ENCODE measurements at regions not wholly inside any gene's neighbourhood (a gene's known extent, or its start where the extent isn't known, plus 50 kb on each side); places are given as distances from the start of the nearest gene placed in this dataset.

- WGBS, 2 experiments (ENCODE audit: insufficient coverage in 2 of 2): 90 to 93% methylated on average over 10 to 12 of the region's 15 CpGs
- Histone ChIP-seq H3K4me3 (ENCODE audit: extremely low read depth, insufficient read depth, low read length, poor library complexity, severe bottlenecking) (no peak overlapping the region), H3K9me3 (ENCODE audit: control insufficient read depth, low read length) (no peaks in the 10 kb centered on the region), H3K36me3 (ENCODE audit: control insufficient read depth, insufficient read depth, low read length) (no peaks in the 10 kb centered on the region), H3K27ac (ENCODE audit: low read depth, low read length, severe bottlenecking) (no peak overlapping the region), H3K4me1 (ENCODE audit: control insufficient read depth, insufficient read depth, low read length, poor library complexity, severe bottlenecking) (no peaks in the 10 kb centered on the region)
These were observed 1613.8 kb upstream of the IGFBP7 start for GRCh38 chr4:58723954-58724353.

GRCh38 chr4:58711039-58711438 lies 1600.9 kb upstream of the IGFBP7 start:
- H3K4me1 ChIP-seq (ENCODE audit: control insufficient read depth, insufficient read depth, low read length, poor library complexity, severe bottlenecking): no peaks in the 10 kb centered on the region
- H3K9me3 ChIP-seq (ENCODE audit: control insufficient read depth, low read length): no peaks in the 10 kb centered on the region
- no peak overlapping the region for H3K4me3 ChIP-seq (ENCODE audit: extremely low read depth, insufficient read depth, low read length, poor library complexity, severe bottlenecking)
- H3K36me3 ChIP-seq (ENCODE audit: control insufficient read depth, insufficient read depth, low read length): no peaks in the 10 kb centered on the region
- no peak overlapping the region for H3K27ac ChIP-seq (ENCODE audit: low read depth, low read length, severe bottlenecking)

GRCh38 chr4:58688568-58688967 lies 1578.4 kb upstream of the IGFBP7 start:
- no peaks in the 10 kb centered on the region for H3K4me1 ChIP-seq (ENCODE audit: control insufficient read depth, insufficient read depth, low read length, poor library complexity, severe bottlenecking)
- H3K36me3 ChIP-seq (ENCODE audit: control insufficient read depth, insufficient read depth, low read length): no peaks in the 10 kb centered on the region
- no peak overlapping the region for H3K27ac ChIP-seq (ENCODE audit: low read depth, low read length, severe bottlenecking)
- no CpG with 5 or more reads among the region's 1 CpG for WGBS, 2 experiments (ENCODE audit: insufficient coverage in 2 of 2)
- H3K9me3 ChIP-seq (ENCODE audit: control insufficient read depth, low read length): no peaks in the 10 kb centered on the region
- H3K4me3 ChIP-seq (ENCODE audit: extremely low read depth, insufficient read depth, low read length, poor library complexity, severe bottlenecking): no peak overlapping the region

GRCh38 chr4:58679886-58680285 lies 1569.7 kb upstream of the IGFBP7 start:
- peaks cover 7% of the 10 kb centered on the region for H3K9me3 ChIP-seq (ENCODE audit: control insufficient read depth, low read length)
- no CpG with 5 or more reads among the region's 1 CpG for WGBS, 2 experiments (ENCODE audit: insufficient coverage in 2 of 2)

GRCh38 chr4:58679051-58679450 lies 1568.9 kb upstream of the IGFBP7 start:
- Histone ChIP-seq H3K4me1 (ENCODE audit: control insufficient read depth, insufficient read depth, low read length, poor library complexity, severe bottlenecking) (no peaks in the 10 kb centered on the region), H3K27ac (ENCODE audit: low read depth, low read length, severe bottlenecking) (no peak overlapping the region), H3K9me3 (ENCODE audit: control insufficient read depth, low read length) (peaks cover 12% of the 10 kb centered on the region), H3K4me3 (ENCODE audit: extremely low read depth, insufficient read depth, low read length, poor library complexity, severe bottlenecking) (no peak overlapping the region), H3K36me3 (ENCODE audit: control insufficient read depth, insufficient read depth, low read length) (no peaks in the 10 kb centered on the region)
- WGBS, 2 experiments (ENCODE audit: insufficient coverage in 2 of 2): 100% methylated on average over 1 of the region's 2 CpGs

More at GRCh38 chr4:58679886-58680285, 1569.7 kb upstream of the IGFBP7 start:
- H3K36me3 ChIP-seq (ENCODE audit: control insufficient read depth, insufficient read depth, low read length): no peaks in the 10 kb centered on the region
- H3K4me1 ChIP-seq (ENCODE audit: control insufficient read depth, insufficient read depth, low read length, poor library complexity, severe bottlenecking): no peaks in the 10 kb centered on the region
- H3K27ac ChIP-seq (ENCODE audit: low read depth, low read length, severe bottlenecking): no peak overlapping the region
- H3K4me3 ChIP-seq (ENCODE audit: extremely low read depth, insufficient read depth, low read length, poor library complexity, severe bottlenecking): no peak overlapping the region

- no peaks in the 10 kb centered on the region for H3K4me1 ChIP-seq (ENCODE audit: control insufficient read depth, insufficient read depth, low read length, poor library complexity, severe bottlenecking)
- no peaks in the 10 kb centered on the region for H3K36me3 ChIP-seq (ENCODE audit: control insufficient read depth, insufficient read depth, low read length)
- no peak overlapping the region for H3K4me3 ChIP-seq (ENCODE audit: extremely low read depth, insufficient read depth, low read length, poor library complexity, severe bottlenecking)
- no peak overlapping the region for H3K27ac ChIP-seq (ENCODE audit: low read depth, low read length, severe bottlenecking)
- peaks cover 5% of the 10 kb centered on the region for H3K9me3 ChIP-seq (ENCODE audit: control insufficient read depth, low read length)
These were observed 1559.6 kb upstream of the IGFBP7 start for GRCh38 chr4:58669783-58670182.

- no peak overlapping the region for H3K27ac ChIP-seq (ENCODE audit: low read depth, low read length, severe bottlenecking)
- no peaks in the 10 kb centered on the region for H3K36me3 ChIP-seq (ENCODE audit: control insufficient read depth, insufficient read depth, low read length)
- no peak overlapping the region for H3K4me3 ChIP-seq (ENCODE audit: extremely low read depth, insufficient read depth, low read length, poor library complexity, severe bottlenecking)
- no peaks in the 10 kb centered on the region for H3K9me3 ChIP-seq (ENCODE audit: control insufficient read depth, low read length)
- no CpG with 5 or more reads among the region's 3 CpGs for WGBS, 2 experiments (ENCODE audit: insufficient coverage in 2 of 2)
- H3K4me1 ChIP-seq (ENCODE audit: control insufficient read depth, insufficient read depth, low read length, poor library complexity, severe bottlenecking): no peaks in the 10 kb centered on the region
These were observed 1555.5 kb upstream of the IGFBP7 start for GRCh38 chr4:58665649-58666048.

GRCh38 chr4:58658701-58659100 lies 1548.5 kb upstream of the IGFBP7 start:
- Histone ChIP-seq H3K4me1 (ENCODE audit: control insufficient read depth, insufficient read depth, low read length, poor library complexity, severe bottlenecking) (no peaks in the 10 kb centered on the region), H3K27ac (ENCODE audit: low read depth, low read length, severe bottlenecking) (no peak overlapping the region), H3K36me3 (ENCODE audit: control insufficient read depth, insufficient read depth, low read length) (no peaks in the 10 kb centered on the region), H3K4me3 (ENCODE audit: extremely low read depth, insufficient read depth, low read length, poor library complexity, severe bottlenecking) (no peak overlapping the region), H3K9me3 (ENCODE audit: control insufficient read depth, low read length) (no peaks in the 10 kb centered on the region)
- 90 to 100% methylated on average over 1 of the region's 2 CpGs for WGBS, 2 experiments (ENCODE audit: insufficient coverage in 2 of 2)

GRCh38 chr4:58653251-58653650 lies 1543.1 kb upstream of the IGFBP7 start:
- H3K4me3 ChIP-seq (ENCODE audit: extremely low read depth, insufficient read depth, low read length, poor library complexity, severe bottlenecking): no peak overlapping the region
- 89 to 93% methylated on average over 1 of the region's 1 CpG for WGBS, 2 experiments (ENCODE audit: insufficient coverage in 2 of 2)
- H3K36me3 ChIP-seq (ENCODE audit: control insufficient read depth, insufficient read depth, low read length): no peaks in the 10 kb centered on the region
- no peaks in the 10 kb centered on the region for H3K4me1 ChIP-seq (ENCODE audit: control insufficient read depth, insufficient read depth, low read length, poor library complexity, severe bottlenecking)
- H3K27ac ChIP-seq (ENCODE audit: low read depth, low read length, severe bottlenecking): no peak overlapping the region
- H3K9me3 ChIP-seq (ENCODE audit: control insufficient read depth, low read length): no peaks in the 10 kb centered on the region

- Histone ChIP-seq H3K9me3 (ENCODE audit: control insufficient read depth, low read length) (no peaks in the 10 kb centered on the region), H3K27ac (ENCODE audit: low read depth, low read length, severe bottlenecking) (no peak overlapping the region), H3K4me3 (ENCODE audit: extremely low read depth, insufficient read depth, low read length, poor library complexity, severe bottlenecking) (no peak overlapping the region), H3K36me3 (ENCODE audit: control insufficient read depth, insufficient read depth, low read length) (no peaks in the 10 kb centered on the region), H3K4me1 (ENCODE audit: control insufficient read depth, insufficient read depth, low read length, poor library complexity, severe bottlenecking) (no peaks in the 10 kb centered on the region)
- 100% methylated on average over 1 of the region's 1 CpG for WGBS, 2 experiments (ENCODE audit: insufficient coverage in 2 of 2)
These were observed 1539.0 kb upstream of the IGFBP7 start for GRCh38 chr4:58649226-58649625.

- Histone ChIP-seq H3K4me1 (ENCODE audit: control insufficient read depth, insufficient read depth, low read length, poor library complexity, severe bottlenecking) (no peaks in the 10 kb centered on the region), H3K9me3 (ENCODE audit: control insufficient read depth, low read length) (no peaks in the 10 kb centered on the region), H3K36me3 (ENCODE audit: control insufficient read depth, insufficient read depth, low read length) (no peaks in the 10 kb centered on the region), H3K27ac (ENCODE audit: low read depth, low read length, severe bottlenecking) (no peak overlapping the region), H3K4me3 (ENCODE audit: extremely low read depth, insufficient read depth, low read length, poor library complexity, severe bottlenecking) (no peak overlapping the region)
- WGBS, 2 experiments (ENCODE audit: insufficient coverage in 2 of 2): 88 to 100% methylated on average over 2 of the region's 3 CpGs
These were observed 1535.9 kb upstream of the IGFBP7 start for GRCh38 chr4:58646126-58646525.

GRCh38 chr4:58644549-58644948 lies 1534.4 kb upstream of the IGFBP7 start:
- no CpG with 5 or more reads among the region's 3 CpGs for WGBS, 2 experiments (ENCODE audit: insufficient coverage in 2 of 2)
- Histone ChIP-seq H3K4me1 (ENCODE audit: control insufficient read depth, insufficient read depth, low read length, poor library complexity, severe bottlenecking) (no peaks in the 10 kb centered on the region), H3K4me3 (ENCODE audit: extremely low read depth, insufficient read depth, low read length, poor library complexity, severe bottlenecking) (no peak overlapping the region), H3K27ac (ENCODE audit: low read depth, low read length, severe bottlenecking) (no peak overlapping the region), H3K9me3 (ENCODE audit: control insufficient read depth, low read length) (no peaks in the 10 kb centered on the region), H3K36me3 (ENCODE audit: control insufficient read depth, insufficient read depth, low read length) (no peaks in the 10 kb centered on the region)
